ENCODE measurements at regions not wholly inside any gene's neighbourhood (a gene's known extent, or its start where the extent isn't known, plus 50 kb on each side); places are given as distances from the start of the nearest gene placed in this dataset.
"Not testable (repeated sequence)": the region's sequence is repeated elsewhere in the genome, so short reads cannot be mapped to it uniquely, and the experiment has no call there.

GRCh38 chr14:87754520-87755223 lies 238.3 kb downstream of the GALC start:
- H3K9me3 ChIP-seq (replicated peaks in 1 of 3) = no peaks in the 10 kb centered on the region
- WGBS, 4 donors = 82 to 88% (median 86%) methylated on average over 8 of the region's 8 CpGs
- H3K27me3 ChIP-seq = no peaks in the 10 kb centered on the region
- TF ChIP-seq POLR2A (IDR thresholded peaks at IDR 0.05) (no peak), CTCF (IDR thresholded peaks at IDR 0.05) (no peak)
- intact Hi-C loops (cut with DNase I) = no loop called here
- H3K36me3 ChIP-seq (replicated peaks in 1 of 2) = no peaks in the 10 kb centered on the region
- H3K27ac ChIP-seq = no peak overlapping the region
- no peak for DNase-seq
- H3K4me1 ChIP-seq (replicated peaks in 1 of 2) = no peaks in the 10 kb centered on the region
- no peak overlapping the region for H3K4me3 ChIP-seq

- Histone ChIP-seq H3K27me3 (no peaks in the 10 kb centered on the region), H3K4me3 (no peak overlapping the region), H3K36me3 (replicated peaks in 1 of 2) (no peaks in the 10 kb centered on the region), H3K9me3 (replicated peaks in 1 of 3) (no peaks in the 10 kb centered on the region), H3K4me1 (replicated peaks in 1 of 2) (no peaks in the 10 kb centered on the region), H3K27ac (no peak overlapping the region)
- no peak for DNase-seq
- TF ChIP-seq CTCF (IDR thresholded peaks at IDR 0.05) (no peak), POLR2A (IDR thresholded peaks at IDR 0.05) (no peak)
- intact Hi-C loops (cut with DNase I) = loop anchor here (5.0 to 10.0 kb wide), 2 partner anchors 149 to 156 kb away; no protein-coding TSS in a partner anchor
Measured at GRCh38 chr14:87748558-87748957, 244.4 kb downstream of the GALC start.

GRCh38 chr14:87745507-87746118 lies 247.4 kb downstream of the GALC start:
- intact Hi-C loops (cut with DNase I) = loop anchor here (5.0 to 10.0 kb wide), 2 partner anchors 152 to 159 kb away; no protein-coding TSS in a partner anchor
- no peaks in the 10 kb centered on the region for H3K4me1 ChIP-seq (replicated peaks in 1 of 2)
- H3K27ac ChIP-seq = no peak overlapping the region
- H3K4me3 ChIP-seq = no peak overlapping the region
- H3K9me3 ChIP-seq (replicated peaks in 1 of 3) = no peaks in the 10 kb centered on the region
- WGBS, 4 donors = 16 to 22% (median 19%) methylated on average over 3 of the region's 3 CpGs
- TF ChIP-seq CTCF (IDR thresholded peaks at IDR 0.05) (peak; percentile 40 to 71 (median 56)), POLR2A (IDR thresholded peaks at IDR 0.05) (no peak)
- H3K36me3 ChIP-seq (replicated peaks in 1 of 2) = no peaks in the 10 kb centered on the region
- DNase-seq = peak; percentile 29 to 60 (median 47)
- H3K27me3 ChIP-seq = no peaks in the 10 kb centered on the region

DNA sequence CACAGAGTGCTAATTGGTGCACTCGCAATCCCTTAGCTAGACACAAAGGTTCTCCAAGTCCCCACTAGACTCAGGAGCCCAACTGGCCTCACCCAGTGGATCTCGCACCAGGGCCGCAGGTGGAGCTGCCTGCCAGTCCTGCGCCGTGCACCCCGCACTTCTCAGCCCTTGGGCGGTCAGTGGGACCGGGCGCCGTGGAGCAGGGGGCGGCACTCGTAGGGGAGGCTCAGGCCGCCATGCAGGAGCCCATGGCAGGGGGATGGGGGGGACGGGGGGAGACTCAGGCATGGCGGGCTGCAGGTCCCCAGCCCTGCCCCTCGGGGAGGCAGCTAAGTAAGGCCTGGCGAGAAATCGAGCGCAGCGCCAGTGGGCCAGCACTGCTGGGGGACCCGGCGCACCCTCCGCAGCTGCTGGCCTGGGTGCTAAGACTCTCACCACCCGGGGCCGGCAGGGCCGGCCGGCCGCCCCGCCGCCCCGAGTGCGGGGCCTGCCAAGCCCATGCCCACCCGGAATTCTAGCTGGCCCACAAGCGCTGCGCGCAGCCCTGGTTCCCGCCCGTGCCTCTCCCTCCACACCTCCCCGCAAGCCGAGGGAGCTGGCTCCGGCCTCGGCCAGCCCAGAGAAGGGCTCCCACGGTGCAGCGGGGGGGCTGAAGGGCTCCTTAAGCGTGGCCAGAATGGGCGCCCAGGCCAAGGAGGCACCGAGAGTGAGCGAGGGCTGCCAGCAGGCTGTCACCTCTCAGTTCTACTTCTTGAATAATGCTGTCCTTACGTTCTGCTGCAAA lies 258.2 kb downstream of the GALC start:
- H3K4me1 ChIP-seq (replicated peaks in 1 of 2); DNase-seq; H3K9me3 ChIP-seq (replicated peaks in 1 of 3); H3K4me3 ChIP-seq; H3K27ac ChIP-seq; H3K27me3 ChIP-seq; intact Hi-C loops (cut with DNase I); H3K36me3 ChIP-seq (replicated peaks in 1 of 2): not testable (repeated sequence)
- WGBS, 4 donors = 92 to 95% (median 93%) methylated on average over 14 to 49 of the region's 49 CpGs

- H3K36me3 ChIP-seq (replicated peaks in 1 of 2); H3K9me3 ChIP-seq (replicated peaks in 1 of 3); H3K4me3 ChIP-seq; H3K27ac ChIP-seq; H3K27me3 ChIP-seq; intact Hi-C loops (cut with DNase I); DNase-seq; H3K4me1 ChIP-seq (replicated peaks in 1 of 2): not testable (repeated sequence)
- WGBS, 4 donors = 84 to 92% (median 88%) methylated on average over 7 of the region's 7 CpGs
Measured at GRCh38 chr14:87733115-87733514, 259.9 kb downstream of the GALC start.

All from adrenal gland (tissue), 9 donors.